ENCODE measurements at regions not wholly inside any gene's neighbourhood (a gene's known extent, or its start where the extent isn't known, plus 50 kb on each side); places are given as distances from the start of the nearest gene placed in this dataset.

DNA sequence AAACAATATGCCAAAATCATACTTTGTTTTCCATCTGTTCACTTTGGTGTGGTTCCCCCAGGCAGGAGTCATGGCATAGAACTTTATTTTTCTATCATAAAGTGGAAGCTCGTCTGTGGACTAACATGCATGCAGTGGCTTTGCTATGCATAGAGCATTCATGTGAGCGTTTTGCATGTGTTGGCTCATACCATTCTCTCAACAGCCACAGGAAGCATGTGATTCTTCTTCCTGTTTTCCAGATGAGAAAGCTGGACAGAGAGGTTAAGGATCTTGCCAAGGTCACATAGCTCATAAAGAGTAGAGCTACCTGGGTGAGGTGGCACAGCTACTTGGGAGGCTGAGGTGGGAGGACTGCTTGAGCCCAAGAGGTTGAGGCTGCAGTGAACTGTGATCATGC is 123.4 kb upstream of the HDGFL1 start:
- Histone ChIP-seq H3K4me3 (no peak overlapping the region), H3K27ac (no peak overlapping the region), H3K36me3 (ENCODE audit: low read depth, missing control alignments) (no peaks in the 10 kb centered on the region), H3K4me1 (peaks cover 2% of the 10 kb centered on the region), H3K27me3 (no peaks in the 10 kb centered on the region), H3K9me3 (no peaks in the 10 kb centered on the region)
- 82 to 87% methylated on average over 2 of the region's 2 CpGs for WGBS, 2 donors
- intact Hi-C loops (cut with DNase I; ENCODE audit: low total_unique reads), result no loop called here
- no peak for DNase-seq
- no peak for TF ChIP-seq POLR2A (IDR thresholded peaks at IDR 0.05)
- TF ChIP-seq, protein P1, sequence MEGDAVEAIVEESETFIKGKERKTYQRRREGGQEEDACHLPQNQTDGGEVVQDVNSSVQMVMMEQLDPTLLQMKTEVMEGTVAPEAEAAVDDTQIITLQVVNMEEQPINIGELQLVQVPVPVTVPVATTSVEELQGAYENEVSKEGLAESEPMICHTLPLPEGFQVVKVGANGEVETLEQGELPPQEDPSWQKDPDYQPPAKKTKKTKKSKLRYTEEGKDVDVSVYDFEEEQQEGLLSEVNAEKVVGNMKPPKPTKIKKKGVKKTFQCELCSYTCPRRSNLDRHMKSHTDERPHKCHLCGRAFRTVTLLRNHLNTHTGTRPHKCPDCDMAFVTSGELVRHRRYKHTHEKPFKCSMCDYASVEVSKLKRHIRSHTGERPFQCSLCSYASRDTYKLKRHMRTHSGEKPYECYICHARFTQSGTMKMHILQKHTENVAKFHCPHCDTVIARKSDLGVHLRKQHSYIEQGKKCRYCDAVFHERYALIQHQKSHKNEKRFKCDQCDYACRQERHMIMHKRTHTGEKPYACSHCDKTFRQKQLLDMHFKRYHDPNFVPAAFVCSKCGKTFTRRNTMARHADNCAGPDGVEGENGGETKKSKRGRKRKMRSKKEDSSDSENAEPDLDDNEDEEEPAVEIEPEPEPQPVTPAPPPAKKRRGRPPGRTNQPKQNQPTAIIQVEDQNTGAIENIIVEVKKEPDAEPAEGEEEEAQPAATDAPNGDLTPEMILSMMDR (IDR thresholded peaks at IDR 0.05), result no peak

DNA sequence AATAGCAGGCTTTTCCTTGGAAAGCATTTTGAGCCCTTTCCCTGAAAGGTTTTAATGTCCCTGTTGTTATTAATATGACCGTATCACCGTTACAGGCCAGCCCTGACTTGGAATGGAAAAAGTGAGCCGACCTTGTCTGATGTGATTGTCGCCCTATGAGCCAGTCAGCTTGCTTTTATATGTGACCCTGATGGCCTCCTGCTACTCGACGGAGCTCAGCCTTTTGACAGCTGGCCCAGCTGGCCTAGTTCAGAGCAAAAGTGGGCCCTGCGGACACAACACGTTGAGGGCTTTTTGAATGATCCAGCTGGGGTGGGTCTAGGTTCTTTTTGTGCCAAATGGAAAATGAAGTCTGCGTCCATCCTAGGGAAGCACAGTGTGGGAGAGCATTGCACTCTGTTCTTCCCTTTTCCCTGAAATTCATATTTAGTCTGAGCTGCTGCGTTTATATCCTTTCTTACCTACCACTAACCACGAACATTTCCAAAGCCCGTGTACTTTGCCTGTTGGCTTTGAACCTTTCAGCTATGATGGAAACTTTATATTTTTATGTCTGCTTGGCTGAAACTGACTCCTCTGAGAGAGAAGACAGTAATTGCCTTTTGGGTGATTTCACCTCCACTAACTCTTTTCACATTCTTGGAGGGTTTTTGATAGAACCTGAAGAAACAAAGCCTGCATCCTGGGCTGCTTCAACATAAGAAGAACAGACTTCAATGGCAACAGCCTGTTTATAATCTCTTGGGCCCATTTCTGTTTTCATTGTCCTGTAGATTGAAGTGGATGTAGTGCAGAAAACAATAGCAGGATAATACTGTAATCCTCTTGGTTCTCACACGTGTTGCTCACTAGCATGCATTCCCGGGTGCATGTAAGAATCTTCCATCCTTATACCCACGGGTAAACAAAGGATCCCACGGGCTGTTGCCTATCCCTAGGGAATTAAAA is 121.8 kb upstream of the HDGFL1 start:
- WGBS, 2 donors, result 52 to 58% methylated on average over 16 of the region's 16 CpGs
- intact Hi-C loops (cut with DNase I; ENCODE audit: low total_unique reads), result no loop called here

DNA sequence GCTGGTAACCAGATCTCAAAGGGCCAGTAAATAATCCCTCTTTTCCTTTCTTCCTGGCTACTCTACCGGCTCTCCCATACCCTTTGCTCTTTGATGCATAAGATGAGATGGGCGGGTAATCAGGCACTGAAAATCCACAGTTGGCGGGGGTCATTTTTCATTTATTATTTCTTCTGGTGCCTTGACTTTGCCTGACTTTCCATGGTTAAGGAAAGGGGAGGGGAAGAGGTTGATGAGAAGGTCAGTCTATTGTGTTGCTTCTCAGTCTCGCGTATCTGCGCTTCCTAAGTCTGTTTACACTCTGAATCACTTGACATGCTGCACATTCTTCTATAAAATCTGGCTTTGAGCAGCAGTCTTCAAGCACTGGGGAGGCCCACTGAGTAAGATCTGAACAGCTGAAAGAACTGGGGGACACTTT is 121.1 kb upstream of the HDGFL1 start:
- no peaks in the 10 kb centered on the region for H3K9me3 ChIP-seq
- H3K4me3 ChIP-seq, result no peak overlapping the region
- no peaks in the 10 kb centered on the region for H3K36me3 ChIP-seq (ENCODE audit: low read depth, missing control alignments)
- intact Hi-C loops (cut with DNase I; ENCODE audit: low total_unique reads), result no loop called here
- H3K4me1 ChIP-seq, result peaks cover 2% of the 10 kb centered on the region
- no peaks in the 10 kb centered on the region for H3K27me3 ChIP-seq
- no peak overlapping the region for H3K27ac ChIP-seq
- no peak for TF ChIP-seq POLR2A (IDR thresholded peaks at IDR 0.05)
- TF ChIP-seq, protein P1 (IDR thresholded peaks at IDR 0.05), result no peak
- no peak for DNase-seq
- 73% methylated on average over 6 of the region's 6 CpGs for WGBS, 2 donors

More for the DNA sequence above, 121.8 kb upstream of the HDGFL1 start:
- no peak for DNase-seq
- Histone ChIP-seq H3K4me1 (peaks cover 2% of the 10 kb centered on the region), H3K27me3 (no peaks in the 10 kb centered on the region), H3K4me3 (no peak overlapping the region), H3K9me3 (no peaks in the 10 kb centered on the region), H3K36me3 (ENCODE audit: low read depth, missing control alignments) (no peaks in the 10 kb centered on the region), H3K27ac (no peak overlapping the region)
- TF ChIP-seq, protein P1 (IDR thresholded peaks at IDR 0.05), result no peak
- no peak for TF ChIP-seq POLR2A (IDR thresholded peaks at IDR 0.05)

DNA sequence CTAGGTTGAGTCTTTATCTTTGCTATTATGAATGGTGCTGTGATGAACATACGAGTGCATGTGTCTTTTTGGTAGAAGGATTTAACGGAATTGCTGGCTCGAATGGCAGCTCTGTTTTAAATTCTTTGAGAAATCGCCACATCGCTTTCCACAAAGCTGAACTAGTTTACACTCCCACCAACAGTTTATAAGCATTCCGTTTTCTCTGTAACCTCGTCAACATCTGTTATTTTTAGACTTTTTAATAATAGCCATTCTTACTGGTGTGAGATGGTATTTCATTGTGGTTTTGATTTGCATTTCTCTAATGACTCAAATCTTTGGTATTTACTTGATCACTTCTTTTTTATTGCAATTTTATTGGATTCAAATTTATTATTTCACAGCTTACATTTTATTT is 117.4 kb upstream of the HDGFL1 start:
- Histone ChIP-seq H3K36me3 (ENCODE audit: low read depth, missing control alignments) (no peaks in the 10 kb centered on the region), H3K4me3 (no peak overlapping the region), H3K27ac (no peak overlapping the region), H3K27me3 (no peaks in the 10 kb centered on the region), H3K4me1 (peaks cover 2% of the 10 kb centered on the region), H3K9me3 (no peaks in the 10 kb centered on the region)
- intact Hi-C loops (cut with DNase I; ENCODE audit: low total_unique reads), result no loop called here
- no peak for DNase-seq
- no peak for TF ChIP-seq POLR2A (IDR thresholded peaks at IDR 0.05)
- TF ChIP-seq, protein P1 (IDR thresholded peaks at IDR 0.05), result no peak
- WGBS, 2 donors, result 92 to 93% methylated on average over 7 of the region's 7 CpGs

Data from testis (tissue), 2 donors.